Spleen (tissue), 11 donors: ENCODE measurements at regions not wholly inside any gene's neighbourhood (a gene's known extent, or its start where the extent isn't known, plus 50 kb on each side); places are given as distances from the start of the nearest gene placed in this dataset.
"Not testable (repeated sequence)": the region's sequence is repeated elsewhere in the genome, so short reads cannot be mapped to it uniquely, and the experiment has no call there.

Source experiments
- DNase-seq: peaks from one replicate; pipeline ENCODE4 v3.0.0-alpha.2; 2020
- H3K27ac ChIP-seq, 8 donors: fragments of 200-600 bp; sonication (generic) in 7 of 8; 1 replicate in 4 of 8; 2 replicates in 4 of 8; pipeline versions ENCODE4 v1.5.0 to v1.8.0; 2016 to 2021; ENCODE audit warnings: inconsistent platforms in 4 of 8, mild to moderate bottlenecking in 4 of 8, moderate library complexity in 1 of 8
- H3K27me3 ChIP-seq, 7 donors: fragments of 200-600 bp; sonication (generic) in 6 of 7; replicated peaks in 1 of 7; 1 replicate in 4 of 7; 2 replicates in 3 of 7; pipeline versions ENCODE4 v1.5.0 to v1.8.0; 2016 to 2021; ENCODE audit warnings: inconsistent platforms in 3 of 7, mild to moderate bottlenecking in 1 of 7
- H3K36me3 ChIP-seq, 6 donors: fragments of 200-600 bp; sonication (generic) in 5 of 6; 1 replicate in 4 of 6; 2 replicates in 2 of 6; pipeline versions ENCODE4 v1.5.0 to v1.8.0; 2016 to 2021; ENCODE audit warnings: inconsistent platforms in 2 of 6
- H3K4me1 ChIP-seq, 6 donors: fragments of 200-600 bp; sonication (generic) in 5 of 6; 1 replicate in 3 of 6; 2 replicates in 3 of 6; pipeline versions ENCODE4 v1.5.0 to v1.8.0; 2016 to 2021; ENCODE audit warnings: inconsistent platforms in 3 of 6
- H3K4me3 ChIP-seq, 8 donors: fragments of 200-600 bp; sonication (generic) in 7 of 8; 1 replicate in 4 of 8; 2 replicates in 4 of 8; pipeline versions ENCODE4 v1.5.0 to v1.8.0; 2016 to 2021; ENCODE audit warnings: inconsistent platforms in 4 of 8, mild to moderate bottlenecking in 4 of 8, moderate library complexity in 2 of 8
- H3K9me3 ChIP-seq, 8 donors: fragments of 200-600 bp; sonication (generic) in 7 of 8; 1 replicate in 4 of 8; 2 replicates in 4 of 8; pipeline versions ENCODE4 v1.5.0 to v1.8.0; 2016 to 2021; ENCODE audit warnings: inconsistent platforms in 4 of 8
- POLR2AphosphoS5 ChIP-seq, 3 donors: sonication (generic); formaldehyde crosslinking; IDR thresholded peaks; one replicate each; pipeline ENCODE4 v1.5.1; 2017; ENCODE audit warnings: antibody characterized with exemption in 3 of 3
- WGBS, 5 donors: extraction: QIAGEN DNeasy Blood & Tissue Kit in 3 of 5; methylation state at CpG; one replicate each; pipeline versions ENCODE4 v1.1.5 to v1.1.7; 2013 to 2018; 5-methylcytosine and 5-hydroxymethylcytosine counted together
- intact Hi-C: fragments of 100-400 bp; cut with DNase I; formaldehyde crosslinking; loops from one replicate; pipeline ENCODE4 v1.15.0; 2023; ENCODE audit warnings: low total_unique reads
- donor health status: healthy with polysubstance abuse.
- donor health status: DM: no; HTN: no; CAD: no; lungs with moderate emphysema.
- donor health status: DM: no; HTN: no; CAD: no.
- donor health status: Bipolar disorder and iron deficiency.
- donor health status: healthy.
- donor health status: DM: no; HTN: no; CAD: no.
- donor health status: DM: yes; HTN: yes; CAD: no.

- Histone ChIP-seq H3K36me3 (peaks cover 0 to 19% (median 0%) of the 10 kb centered on the region in 6 donors), H3K27ac (peak overlapping the region in 7 of 8 donors; percentile 58 to 83 (median 68)), H3K4me1 (peaks cover 0 to 14% (median 5%) of the 10 kb centered on the region in 6 donors)
- TF ChIP-seq POLR2AphosphoS5 (IDR thresholded peaks at IDR 0.05): peak; percentile 0 to 67 (median 67)
- H3K9me3 ChIP-seq, H3K4me3 ChIP-seq, intact Hi-C loops, H3K27me3 ChIP-seq: not testable (repeated sequence)
- WGBS, 5 donors: 61 to 77% (median 61%) methylated on average over 9 to 24 of the region's 24 CpGs
- DNase-seq: peak; percentile 79
Observed at GRCh38 chr16:29177888-29178726, 193.3 kb downstream of the LAT start.

GRCh38 chr16:29177203-29177887 is 192.5 kb downstream of the LAT start:
- Histone ChIP-seq H3K9me3 (peaks cover 0 to 10% (median 0%) of the 10 kb centered on the region in 8 donors), H3K4me1 (peaks cover 0 to 14% (median 5%) of the 10 kb centered on the region in 6 donors), H3K36me3 (peaks cover 0 to 14% (median 0%) of the 10 kb centered on the region in 6 donors), H3K27ac (peak overlapping the region in 7 of 8 donors; percentile 58 to 83 (median 68))
- DNase-seq: peak; percentile 82
- H3K4me3 ChIP-seq, intact Hi-C loops, H3K27me3 ChIP-seq: not testable (repeated sequence)
- 50 to 79% (median 76%) methylated on average over 23 to 30 of the region's 30 CpGs for WGBS, 5 donors
- peak in 2 of 3 donors; percentile 51 to 64 for TF ChIP-seq POLR2AphosphoS5 (IDR thresholded peaks at IDR 0.05)

- 95 to 98% (median 97%) methylated on average over 7 of the region's 7 CpGs; no CpG with 5 or more reads in 2 of the 5 donors for WGBS, 5 donors
Observed at GRCh38 chr16:29176822-29177202, 192.0 kb downstream of the LAT start.

GRCh38 chr16:29176154-29176470 is 191.3 kb downstream of the LAT start:
- Histone ChIP-seq H3K36me3 (peaks cover 0 to 12% (median 0%) of the 10 kb centered on the region in 6 donors), H3K4me1 (peaks cover 0 to 14% (median 5%) of the 10 kb centered on the region in 6 donors), H3K9me3 (peaks cover 0 to 10% (median 0%) of the 10 kb centered on the region in 8 donors)
- H3K27me3 ChIP-seq, H3K27ac ChIP-seq, intact Hi-C loops, DNase-seq, H3K4me3 ChIP-seq: not testable (repeated sequence)
- 72 to 85% (median 84%) methylated on average over 4 to 7 of the region's 7 CpGs for WGBS, 5 donors

More at GRCh38 chr16:29176822-29177202, 192.0 kb downstream of the LAT start:
- peak overlapping the region in 1 of 8 donors; percentile 79 for H3K27ac ChIP-seq
- H3K27me3 ChIP-seq, DNase-seq, H3K36me3 ChIP-seq, H3K4me3 ChIP-seq, intact Hi-C loops: not testable (repeated sequence)
- H3K4me1 ChIP-seq: peaks cover 0 to 14% (median 5%) of the 10 kb centered on the region in 6 donors
- H3K9me3 ChIP-seq: peaks cover 0 to 10% (median 0%) of the 10 kb centered on the region in 8 donors

GRCh38 chr16:29175411-29176153 is 190.7 kb downstream of the LAT start:
- H3K27me3 ChIP-seq, intact Hi-C loops, H3K4me3 ChIP-seq, H3K27ac ChIP-seq, DNase-seq: not testable (repeated sequence)
- Histone ChIP-seq H3K36me3 (peaks cover 0 to 16% (median 0%) of the 10 kb centered on the region in 6 donors), H3K4me1 (peaks cover 0 to 14% (median 5%) of the 10 kb centered on the region in 6 donors), H3K9me3 (peaks cover 0 to 10% (median 0%) of the 10 kb centered on the region in 8 donors)
- WGBS, 5 donors: 89 to 93% (median 91%) methylated on average over 14 to 19 of the region's 19 CpGs

- Histone ChIP-seq H3K9me3 (peaks cover 0 to 10% (median 0%) of the 10 kb centered on the region in 8 donors), H3K36me3 (peaks cover 0 to 33% (median 0%) of the 10 kb centered on the region in 6 donors), H3K27ac (peak overlapping the region in 3 of 8 donors; percentile 48 to 68 (median 66))
- H3K4me3 ChIP-seq, H3K4me1 ChIP-seq, H3K27me3 ChIP-seq, intact Hi-C loops: not testable (repeated sequence)
- WGBS, 5 donors: 75 to 86% (median 83%) methylated on average over 16 of the region's 16 CpGs
- DNase-seq: peak; percentile 27
Observed at GRCh38 chr16:29173371-29174305, 188.8 kb downstream of the LAT start.

- intact Hi-C loops, DNase-seq, H3K4me3 ChIP-seq, H3K4me1 ChIP-seq, H3K27me3 ChIP-seq: not testable (repeated sequence)
- Histone ChIP-seq H3K27ac (peak overlapping the region in 3 of 8 donors; percentile 48 to 68 (median 61)), H3K36me3 (peaks cover 0 to 43% (median 0%) of the 10 kb centered on the region in 6 donors), H3K9me3 (peaks cover 0 to 10% (median 0%) of the 10 kb centered on the region in 8 donors)
- 94 to 99% (median 95%) methylated on average over 7 of the region's 7 CpGs for WGBS, 5 donors
Observed at GRCh38 chr16:29172098-29172724, 187.4 kb downstream of the LAT start.

- intact Hi-C loops, H3K4me3 ChIP-seq, H3K27me3 ChIP-seq, H3K4me1 ChIP-seq, H3K27ac ChIP-seq: not testable (repeated sequence)
- Histone ChIP-seq H3K9me3 (peaks cover 0 to 10% (median 0%) of the 10 kb centered on the region in 8 donors), H3K36me3 (peaks cover 0 to 50% (median 0%) of the 10 kb centered on the region in 6 donors)
- WGBS, 5 donors: 95 to 99% (median 97%) methylated on average over 6 of the region's 6 CpGs
- DNase-seq: peak; percentile 24
Observed at GRCh38 chr16:29171296-29171695, 186.4 kb downstream of the LAT start.
